ENCODE measurements at regions not wholly inside any gene's neighbourhood (a gene's known extent, or its start where the extent isn't known, plus 50 kb on each side); places are given as distances from the start of the nearest gene placed in this dataset.

DNA sequence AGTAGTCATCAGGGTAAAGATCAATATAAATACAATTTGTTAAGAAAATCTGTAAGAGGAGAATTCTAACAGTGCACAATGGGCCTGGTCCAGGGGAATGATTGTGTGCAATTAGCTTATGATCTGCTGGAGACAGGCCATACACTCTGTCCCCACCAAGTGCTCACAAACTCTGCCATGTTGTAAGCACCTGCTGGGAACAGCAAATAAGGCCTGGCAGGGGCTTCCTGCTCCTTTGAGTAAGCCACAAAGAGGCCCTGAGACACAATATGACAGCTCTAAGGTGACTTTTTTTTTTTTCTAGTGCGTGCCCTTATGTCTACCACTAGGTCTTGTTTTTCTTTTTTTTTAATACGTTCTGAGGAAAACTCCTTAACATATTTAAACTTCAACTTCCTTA lies 866.3 kb upstream of the PCDH7 start:
- intact Hi-C loops (cut with micrococcal nuclease), result no loop called here

DNA sequence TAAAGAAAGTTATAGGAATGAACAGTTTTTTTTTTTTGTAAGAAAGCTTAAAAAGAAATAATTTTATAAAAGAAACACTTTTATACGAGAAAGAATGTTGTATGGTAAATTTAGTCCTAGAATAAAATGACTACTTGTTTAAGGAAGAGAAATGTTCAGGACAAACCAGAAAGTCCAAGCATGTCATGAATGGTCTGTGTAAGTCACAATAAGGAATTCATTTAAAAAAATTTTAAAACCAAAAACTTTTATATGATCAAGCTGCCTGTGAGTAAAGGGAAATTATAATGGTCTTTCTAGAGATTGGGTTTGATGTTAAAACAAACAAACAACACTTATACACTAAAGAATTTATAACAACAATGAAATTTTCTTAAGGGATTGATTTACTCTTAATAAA lies 858.9 kb upstream of the PCDH7 start:
- DNase-seq (no peak), ATAC-seq (no peak)
- intact Hi-C loops (cut with micrococcal nuclease), result no loop called here

More for the DNA sequence above, 866.3 kb upstream of the PCDH7 start:
- ATAC-seq (no peak), DNase-seq (no peak)

DNA sequence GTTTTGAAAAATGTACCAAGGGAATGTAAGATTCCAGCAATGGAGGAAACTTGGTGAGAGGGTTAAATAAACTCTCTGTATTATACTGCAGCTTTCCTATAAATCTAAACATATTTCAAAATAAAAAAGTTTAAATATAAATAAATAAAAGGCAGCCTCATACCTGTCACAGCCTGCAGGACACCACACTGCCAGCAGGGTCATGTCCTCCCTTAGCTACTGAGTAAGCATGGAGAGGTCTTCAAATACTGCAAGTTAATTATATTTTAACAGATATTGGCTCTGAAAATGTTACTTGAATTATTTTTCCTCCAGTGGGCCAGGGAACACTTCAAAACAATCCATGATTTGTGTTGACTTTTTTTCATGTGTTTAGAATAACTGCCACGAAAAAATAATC lies 852.8 kb upstream of the PCDH7 start:
- intact Hi-C loops (cut with micrococcal nuclease), result no loop called here
- ATAC-seq, result no peak
- no peak for DNase-seq

DNA sequence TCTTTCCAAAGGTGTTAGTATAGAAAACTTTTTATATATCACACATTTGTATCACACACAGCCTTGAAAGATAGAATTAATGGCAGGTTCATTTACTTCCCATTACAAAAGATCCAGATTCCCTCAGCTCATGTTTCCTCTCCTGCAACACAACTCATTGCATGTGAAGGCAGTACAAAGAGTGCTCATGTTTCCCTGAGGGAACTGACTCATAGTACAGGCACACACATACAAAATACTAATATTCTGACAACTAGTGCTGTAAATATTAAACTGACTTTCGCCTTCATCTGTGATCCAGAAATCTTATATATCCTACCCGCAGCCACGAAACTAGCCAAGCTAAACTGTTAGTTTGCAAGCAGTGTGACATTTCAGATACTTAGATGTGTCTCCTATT lies 819.8 kb upstream of the PCDH7 start:
- intact Hi-C loops (cut with micrococcal nuclease), result no loop called here
- no peak for ATAC-seq

DNA sequence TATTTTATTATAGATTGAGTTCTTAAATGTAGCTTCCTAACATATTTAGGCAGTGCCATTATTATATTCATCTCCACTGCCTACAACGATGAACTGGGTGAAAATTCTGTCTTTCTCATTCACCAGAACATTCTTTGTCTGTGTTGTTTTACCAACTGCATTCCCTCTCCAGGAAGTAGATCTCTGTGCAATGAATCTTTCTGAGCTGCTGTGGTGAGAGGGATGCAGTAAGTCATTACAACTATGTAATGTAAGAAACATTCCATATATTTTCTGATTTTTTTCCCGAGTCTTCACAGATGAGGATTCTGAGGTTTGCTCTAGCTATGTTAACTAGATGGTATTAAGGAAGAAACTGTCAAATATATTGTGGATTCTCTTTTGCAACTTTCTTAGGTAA lies 811.9 kb upstream of the PCDH7 start:
- DNase-seq, result no peak
- intact Hi-C loops (cut with micrococcal nuclease), result no loop called here
- no peak for ATAC-seq

More for the DNA sequence above, 819.8 kb upstream of the PCDH7 start:
- no peak for DNase-seq

DNA sequence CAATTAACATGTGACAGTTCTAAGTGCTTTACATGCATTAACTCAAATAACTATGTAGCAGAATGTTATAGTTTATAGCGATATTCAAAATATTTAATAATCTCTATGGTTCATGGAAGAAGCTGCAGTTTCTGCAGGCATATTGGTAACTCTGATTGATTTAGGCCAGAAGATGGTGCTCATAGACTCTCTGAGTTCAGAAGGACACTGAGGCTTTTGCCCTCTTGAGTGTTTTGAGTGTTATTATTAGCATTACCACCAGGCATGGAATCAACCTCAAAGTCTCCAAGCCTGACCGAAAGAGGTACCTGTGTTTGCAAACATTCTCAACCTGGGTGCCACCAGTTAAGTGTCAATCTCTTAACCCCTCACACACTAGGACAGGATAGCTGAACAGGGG lies 792.3 kb upstream of the PCDH7 start:
- DNase-seq (no peak), ATAC-seq (no peak)
- intact Hi-C loops (cut with micrococcal nuclease), result no loop called here

DNA sequence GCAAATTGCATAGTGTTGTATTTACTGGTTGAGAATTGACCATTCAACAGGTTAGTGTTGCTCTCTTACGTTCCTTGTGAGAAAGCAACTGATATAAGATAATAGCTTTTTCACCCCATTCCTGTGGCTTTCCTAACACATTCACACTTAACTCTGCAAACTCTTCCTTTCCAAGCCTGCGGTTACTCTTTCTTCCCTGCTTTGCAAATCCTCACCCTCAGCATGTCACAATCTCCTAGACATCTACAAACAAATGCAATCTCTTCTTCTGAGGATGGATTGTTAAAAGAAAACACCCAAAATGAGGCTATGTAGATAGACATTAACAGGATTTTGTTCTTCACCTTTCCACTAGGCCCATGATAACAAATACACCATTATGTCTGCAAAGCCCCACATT lies 771.7 kb upstream of the PCDH7 start:
- DNase-seq, result no peak
- ATAC-seq, result no peak
- intact Hi-C loops (cut with micrococcal nuclease), result no loop called here

DNA sequence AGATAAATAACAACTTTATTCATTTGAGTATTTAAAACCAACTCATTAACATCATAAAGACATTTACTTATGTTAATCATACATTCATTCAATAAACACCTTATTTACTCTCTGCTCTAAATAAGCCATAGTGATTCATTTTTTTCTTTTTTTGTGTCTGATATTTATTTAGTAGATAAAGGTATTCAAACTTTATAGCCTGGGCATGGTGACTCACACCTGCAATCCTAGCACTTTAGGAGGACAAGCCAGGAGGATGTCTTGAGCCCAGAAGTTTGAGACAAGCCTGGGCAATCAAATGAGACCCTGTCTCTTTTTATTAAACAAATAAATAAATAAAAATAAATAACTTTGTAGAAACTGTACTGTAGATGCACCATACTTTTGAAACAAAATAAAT lies 771.3 kb upstream of the PCDH7 start:
- intact Hi-C loops (cut with micrococcal nuclease), result no loop called here
- no peak for DNase-seq
- ATAC-seq, result no peak

DNA sequence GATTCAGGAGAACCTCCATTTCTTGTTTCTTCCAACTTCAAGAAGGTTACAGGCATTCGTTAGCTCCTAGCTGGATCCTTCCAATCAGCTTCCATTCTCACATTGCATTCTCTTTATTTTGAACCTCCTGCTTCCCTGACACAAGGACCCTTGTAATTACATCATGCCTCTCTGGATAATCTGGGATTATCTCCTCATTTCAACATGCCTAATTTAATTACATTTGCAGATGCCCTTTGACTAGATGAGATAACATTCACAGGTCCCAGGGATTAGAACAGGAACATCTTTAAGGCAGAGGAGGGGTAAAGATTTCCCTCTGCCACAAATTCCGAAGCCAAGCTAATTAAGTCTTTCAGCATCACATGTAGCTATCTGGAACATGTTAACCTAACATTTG lies 753.8 kb upstream of the PCDH7 start:
- intact Hi-C loops (cut with micrococcal nuclease), result no loop called here
- no peak for ATAC-seq

DNA sequence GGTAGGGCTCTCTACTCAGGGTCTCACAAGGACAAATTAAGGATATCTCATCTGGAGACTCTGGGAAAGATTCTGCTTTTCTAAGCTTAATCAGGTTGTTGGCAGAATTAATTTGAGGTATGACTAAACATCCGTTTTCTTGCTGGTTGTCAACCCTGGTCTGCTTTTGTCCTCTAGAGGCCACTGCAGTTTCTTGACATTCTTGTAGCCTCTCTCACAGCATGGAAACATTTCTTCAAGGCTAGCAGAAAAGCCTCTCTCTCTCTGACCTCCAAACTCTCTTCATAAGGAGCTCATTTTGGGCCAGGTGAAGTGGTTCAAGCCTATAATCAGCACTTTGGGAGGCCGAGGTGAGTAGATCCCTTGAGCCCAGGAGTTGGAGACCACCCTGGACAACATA lies 749.5 kb upstream of the PCDH7 start:
- intact Hi-C loops (cut with micrococcal nuclease), result no loop called here
- no peak for ATAC-seq

More for the DNA sequence above, 753.8 kb upstream of the PCDH7 start:
- DNase-seq, result no peak

DNA sequence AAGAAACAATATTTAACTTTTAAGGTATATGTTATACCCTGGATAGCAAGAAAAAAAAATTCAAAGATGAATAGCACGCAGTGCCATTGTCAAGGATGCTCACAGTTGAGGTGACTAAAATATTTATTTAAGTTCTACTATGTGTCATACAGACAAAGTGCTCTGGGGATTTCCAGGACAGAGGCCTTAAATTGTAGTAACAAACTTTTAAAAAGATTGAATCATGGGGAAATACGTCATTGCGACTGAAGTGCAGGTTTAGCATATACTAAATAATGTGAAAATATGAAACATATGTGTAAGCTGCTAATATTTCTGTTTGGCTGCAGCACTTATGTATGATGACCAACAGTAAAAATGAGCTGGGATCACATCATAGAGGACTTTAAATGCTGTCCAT lies 748.0 kb upstream of the PCDH7 start:
- intact Hi-C loops (cut with micrococcal nuclease), result no loop called here
- ATAC-seq (no peak), DNase-seq (no peak)

More for the DNA sequence above, 749.5 kb upstream of the PCDH7 start:
- no peak for DNase-seq

DNA sequence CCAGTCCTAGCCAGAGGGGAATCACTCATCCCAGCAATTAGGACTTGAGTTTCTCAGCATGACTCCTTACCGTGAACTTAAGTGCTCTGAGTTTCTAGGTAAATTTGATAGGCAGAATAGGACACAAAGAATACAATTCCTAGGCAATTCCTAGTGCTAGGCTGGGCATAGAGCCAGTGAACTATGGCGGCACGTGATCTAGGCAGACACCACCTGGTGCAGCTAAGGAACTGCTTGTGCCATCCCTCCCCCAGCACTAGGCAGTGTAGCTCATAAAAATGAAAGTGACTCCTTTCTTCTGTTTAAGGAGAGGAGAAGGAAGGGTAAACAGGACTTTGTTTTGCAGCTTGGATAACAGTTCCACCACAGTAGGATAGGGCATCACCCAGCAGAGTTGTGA lies 736.3 kb upstream of the PCDH7 start:
- ATAC-seq (no peak), DNase-seq (no peak)
- intact Hi-C loops (cut with micrococcal nuclease), result no loop called here

DNA sequence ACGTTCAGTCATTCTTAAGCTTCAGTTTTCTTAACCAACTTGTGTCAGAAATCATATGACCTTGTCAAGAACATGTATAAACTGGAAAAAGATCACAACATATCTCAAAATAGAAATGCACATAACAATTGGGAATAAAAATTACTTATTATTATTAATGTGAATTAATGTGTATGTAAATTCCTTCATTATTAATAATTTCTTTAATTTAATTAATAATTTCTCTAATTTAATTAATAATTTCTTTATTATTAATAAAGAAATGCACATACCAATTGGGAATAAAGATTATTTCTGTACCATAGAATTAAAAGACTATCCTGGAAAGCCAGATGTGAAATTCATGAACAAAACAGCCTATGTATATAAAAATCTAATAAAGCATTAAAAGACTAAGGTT lies 718.5 kb upstream of the PCDH7 start:
- intact Hi-C loops (cut with micrococcal nuclease), result no loop called here
- DNase-seq (no peak), ATAC-seq (no peak)

DNA sequence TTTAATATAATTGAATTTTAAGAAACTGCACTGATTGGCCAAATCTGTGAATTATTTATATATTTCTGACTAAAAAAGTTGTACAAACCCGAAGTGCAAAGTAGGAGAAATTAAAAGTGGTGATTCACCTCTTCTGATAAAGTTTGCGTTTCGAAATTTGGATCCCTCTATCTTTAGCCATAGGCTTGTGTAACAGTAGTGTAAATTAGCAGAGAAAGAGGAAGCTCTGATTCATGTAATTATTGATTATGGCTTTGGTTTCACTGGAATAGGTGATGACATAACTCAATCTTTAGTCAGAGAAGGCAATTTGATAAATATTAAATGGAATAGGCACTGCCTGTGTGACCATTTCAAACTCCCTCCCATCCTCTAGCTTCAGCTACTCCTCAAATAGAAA lies 717.8 kb upstream of the PCDH7 start:
- DNase-seq (no peak), ATAC-seq (no peak)
- intact Hi-C loops (cut with micrococcal nuclease), result no loop called here

DNA sequence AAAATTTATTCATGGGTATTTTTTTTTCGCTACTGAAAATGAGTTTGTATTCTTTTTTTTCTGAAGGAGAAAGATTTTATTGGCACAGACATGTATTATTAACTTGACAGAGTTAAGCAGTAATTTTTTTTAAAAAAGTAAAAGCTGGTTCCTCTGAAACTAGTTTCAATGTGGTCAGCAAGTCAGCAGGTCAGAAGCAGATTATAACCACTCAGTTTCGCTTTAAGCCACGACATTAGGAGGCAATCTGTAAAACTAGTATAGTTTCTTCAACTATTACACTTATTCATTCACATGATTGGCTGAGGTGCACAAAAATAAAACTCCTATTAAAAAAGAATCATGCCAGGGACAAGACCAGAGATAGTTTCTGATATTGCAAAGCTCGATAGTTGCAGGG lies 714.2 kb upstream of the PCDH7 start:
- intact Hi-C loops (cut with micrococcal nuclease), result no loop called here
- DNase-seq (no peak), ATAC-seq (no peak)

DNA sequence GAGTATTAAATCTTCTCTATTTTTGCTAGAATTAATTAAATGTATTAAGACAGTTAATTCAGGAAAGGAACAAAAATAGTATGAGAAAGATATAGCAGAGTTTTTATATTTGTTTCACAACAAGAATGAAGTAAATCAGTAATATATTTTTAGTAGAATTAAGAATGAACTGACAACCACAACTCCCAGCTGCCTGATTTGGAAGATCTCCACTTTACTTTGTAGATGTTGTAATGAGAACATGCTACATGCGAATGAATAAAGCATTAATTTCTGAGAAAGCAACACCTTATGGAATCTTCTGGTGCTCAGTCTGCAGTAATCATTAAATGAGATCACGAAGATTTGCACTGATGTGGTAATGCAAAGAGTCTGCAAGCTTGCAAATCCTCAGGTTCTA lies 695.6 kb upstream of the PCDH7 start:
- no peak for DNase-seq
- no peak for ATAC-seq

DNA sequence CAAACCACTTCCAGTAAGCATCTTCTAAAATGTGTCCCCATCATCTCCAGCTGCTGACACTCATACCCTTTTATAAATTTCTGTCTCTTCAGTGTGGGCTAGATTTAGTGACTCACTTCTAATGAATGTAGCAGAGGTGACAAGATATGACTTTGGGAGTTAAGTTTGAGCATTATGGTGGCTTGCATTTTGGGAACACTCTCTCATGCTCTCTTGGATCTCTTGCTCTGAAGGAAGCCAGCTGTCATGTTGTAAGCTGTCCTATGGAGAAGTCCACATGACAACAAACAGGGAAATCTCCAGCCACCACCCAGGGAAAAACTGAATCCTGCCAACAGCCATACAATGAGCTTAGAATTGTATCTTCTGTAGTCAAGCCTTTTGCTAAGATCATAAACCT lies 691.3 kb upstream of the PCDH7 start:
- DNase-seq (no peak), ATAC-seq (no peak)
- intact Hi-C loops (cut with micrococcal nuclease), result no loop called here

More for the DNA sequence above, 695.6 kb upstream of the PCDH7 start:
- intact Hi-C loops (cut with micrococcal nuclease), result no loop called here

DNA sequence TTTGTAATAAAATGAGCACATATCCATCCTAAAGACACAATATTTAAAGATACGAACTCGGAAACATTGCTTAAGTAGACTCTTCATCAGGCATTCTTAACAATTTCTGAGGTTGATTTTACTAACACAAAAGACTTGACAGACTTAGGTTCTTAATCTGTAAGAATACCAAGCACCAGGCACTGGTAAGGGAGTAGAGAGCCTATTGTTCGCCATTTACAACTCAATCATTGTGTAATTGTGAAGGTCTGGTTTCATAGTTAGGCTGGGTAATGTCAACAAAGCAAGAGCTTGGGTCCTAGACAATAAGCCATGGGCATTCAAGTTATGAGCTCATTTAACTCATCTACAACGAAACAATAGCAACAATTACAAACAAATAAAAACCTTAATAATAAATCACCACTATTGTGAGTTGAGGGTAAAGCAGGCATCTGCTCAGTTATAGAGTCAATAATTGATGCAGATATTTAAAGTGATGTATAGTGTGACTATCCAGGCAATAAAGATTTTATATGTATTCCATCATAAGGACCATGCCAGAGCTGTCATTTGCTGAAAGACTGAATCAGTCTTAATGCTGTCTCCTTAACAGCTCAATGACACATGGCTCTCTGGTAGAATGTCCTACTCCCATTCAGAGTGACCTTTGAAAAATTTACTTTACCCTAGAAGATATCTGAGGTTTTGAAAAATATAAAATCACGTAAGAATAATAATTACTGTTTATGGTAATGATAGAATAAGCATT lies 664.0 kb upstream of the PCDH7 start:
- ATAC-seq (no peak), DNase-seq (no peak)
- intact Hi-C loops (cut with micrococcal nuclease), result no loop called here

DNA sequence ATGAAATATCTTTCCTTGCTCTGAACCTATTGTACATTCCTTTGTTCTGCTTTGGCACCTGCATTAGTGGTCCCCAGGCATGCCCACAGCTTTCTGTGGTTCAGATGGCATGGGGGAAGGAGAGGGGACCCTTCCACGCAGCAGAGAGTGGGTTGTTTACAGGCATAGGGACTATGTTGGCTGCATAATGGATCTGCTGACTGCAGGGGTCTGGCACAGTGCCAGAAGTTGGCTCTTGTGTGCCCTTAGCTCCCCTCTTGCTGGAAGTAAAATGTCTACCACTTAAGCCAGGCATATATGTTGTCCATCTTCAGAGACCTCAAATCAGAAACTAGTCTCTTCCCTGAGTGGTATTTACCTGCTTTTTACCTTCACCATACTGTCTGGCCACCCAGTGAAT lies 651.9 kb upstream of the PCDH7 start:
- no peak for ATAC-seq
- intact Hi-C loops (cut with micrococcal nuclease), result no loop called here

DNA sequence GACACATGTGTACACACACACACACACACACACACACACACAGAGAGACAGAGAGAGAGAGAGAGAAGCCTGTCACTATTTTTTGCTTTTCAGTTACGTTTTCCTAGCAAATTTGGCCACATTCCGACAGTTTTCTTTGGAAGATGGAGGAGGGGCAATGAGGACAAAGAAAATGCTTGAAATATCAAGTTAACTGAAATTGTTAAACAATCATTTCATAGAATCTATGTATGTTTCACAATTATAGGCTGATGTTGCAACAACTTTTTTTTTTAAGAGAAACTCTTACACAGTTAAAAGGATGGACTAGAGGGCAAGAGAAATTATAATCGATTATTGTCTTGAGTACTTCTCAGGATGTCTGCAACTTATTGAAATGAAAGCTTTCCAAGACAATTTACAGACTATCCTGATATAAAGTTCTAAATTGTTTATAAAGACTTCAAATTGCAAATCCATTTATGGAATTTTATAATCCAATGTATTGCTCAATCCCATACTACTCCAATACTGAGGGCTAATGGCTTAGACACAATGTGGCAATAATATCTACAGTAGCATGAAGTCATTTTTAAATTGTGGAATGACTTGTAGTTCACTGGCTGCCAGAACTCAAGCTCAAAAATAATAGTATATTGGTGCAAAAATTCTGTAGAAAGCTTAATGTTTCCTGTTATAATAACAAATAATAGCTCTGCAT lies 647.0 kb upstream of the PCDH7 start:
- no peak for DNase-seq
- intact Hi-C loops (cut with micrococcal nuclease), result no loop called here
- no peak for ATAC-seq

More for the DNA sequence above, 651.9 kb upstream of the PCDH7 start:
- DNase-seq, result no peak
